ENCODE measurements at regions not wholly inside any gene's neighbourhood (a gene's known extent, or its start where the extent isn't known, plus 50 kb on each side); places are given as distances from the start of the nearest gene placed in this dataset.

DNA sequence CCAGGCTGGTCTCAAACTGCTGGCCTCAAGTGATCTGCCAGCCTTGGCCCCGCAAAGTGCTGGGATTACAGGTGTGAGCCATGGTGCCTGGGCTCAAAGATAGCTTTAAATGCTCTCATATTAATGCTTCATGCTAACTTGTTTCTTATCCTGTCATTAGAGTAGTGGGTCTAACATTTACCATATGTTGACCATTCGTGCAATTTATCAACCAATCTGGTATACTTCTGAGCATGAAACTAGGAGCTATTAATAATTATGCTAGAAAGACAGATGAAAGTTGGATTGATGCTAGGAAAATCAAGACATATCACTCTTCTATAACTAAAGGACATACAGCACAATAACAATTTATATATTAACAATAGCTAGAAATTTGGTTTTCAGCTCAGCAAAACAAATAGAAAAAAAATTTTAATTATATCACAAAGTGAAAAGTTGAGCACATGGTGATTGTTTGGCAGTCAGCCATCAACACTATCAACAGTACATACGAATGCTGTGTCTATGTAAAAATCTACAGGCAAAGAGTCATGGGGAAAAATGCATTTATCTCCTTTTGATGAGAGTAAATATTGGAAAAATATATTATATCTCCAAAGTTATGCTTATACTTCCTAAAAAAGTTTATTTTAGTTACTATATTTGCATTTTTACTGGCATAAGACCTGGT is 112.1 kb upstream of the ABCB5 start:
- Histone ChIP-seq H3K27me3 (ENCODE audit: insufficient read depth, low read length) (no peaks in the 10 kb centered on the region), H2BK120ac (ENCODE audit: insufficient read depth, low read length, poor library complexity) (no peak overlapping the region), H3K36me3 (ENCODE audit: control insufficient read depth in 1 of 2, insufficient read depth in 2 of 2, low read length in 2 of 2) (no peaks in the 10 kb centered on the region), H3K9me3 (ENCODE audit: insufficient read depth, low read depth, low read length) (no peaks in the 10 kb centered on the region), H4K12ac (ENCODE audit: low read depth, low read length) (no peak overlapping the region), H3K79me1 (ENCODE audit: low read length) (no peaks in the 10 kb centered on the region), H3K4ac (ENCODE audit: low read depth, low read length) (no peak overlapping the region), H4K8ac (ENCODE audit: low read depth, low read length) (no peak overlapping the region), H4K91ac (ENCODE audit: low read depth, low read length) (no peak overlapping the region), H2BK12ac (ENCODE audit: low read length) (no peak overlapping the region), H3K9ac (ENCODE audit: low read length) (no peak overlapping the region), H3K14ac (ENCODE audit: low read length) (no peak overlapping the region), H3K4me3 (ENCODE audit: low read depth, low read length) (no peak overlapping the region), H3K27ac (ENCODE audit: low read depth, low read length) (no peak overlapping the region), H2AFZ (ENCODE audit: insufficient read depth, low read length, poor library complexity) (no peak overlapping the region), H3K4me2 (ENCODE audit: low read length) (no peak overlapping the region), H3K4me1 (ENCODE audit: control insufficient read depth in 1 of 2, insufficient read depth in 2 of 2, low read length in 2 of 2) (no peaks in the 10 kb centered on the region), H3K18ac (ENCODE audit: low read length) (no peak overlapping the region), H3K23ac (ENCODE audit: low read length) (no peak overlapping the region), H3K79me2 (ENCODE audit: control insufficient read depth, insufficient read depth, low read length, poor library complexity) (no peaks in the 10 kb centered on the region), H2BK5ac (ENCODE audit: low read depth, low read length, poor library complexity) (no peak overlapping the region), H2AK5ac (ENCODE audit: low read length) (no peak overlapping the region)
- no peak for DNase-seq
- WGBS (ENCODE audit: extremely low coverage, insufficient coverage, insufficient read length), result no CpG with 5 or more reads among the region's 3 CpGs

DNA sequence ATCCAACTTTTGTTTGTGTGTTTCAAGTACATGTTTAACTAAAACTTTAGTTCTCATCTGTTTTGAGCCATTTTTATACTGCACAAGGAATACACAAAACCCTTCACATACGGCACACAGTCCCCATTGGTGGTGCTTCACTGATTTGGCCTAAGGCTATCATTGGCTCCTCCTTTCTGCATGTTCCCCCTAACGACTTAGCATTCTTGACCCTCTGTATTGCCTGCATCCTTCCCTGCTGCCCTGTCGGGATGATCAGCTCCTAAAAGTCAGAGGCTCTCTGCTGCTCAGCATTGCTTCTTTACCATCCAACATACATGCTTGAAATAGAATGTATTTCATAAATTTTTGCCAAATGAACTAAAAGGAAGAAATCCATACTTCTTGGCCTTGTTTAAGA is 111.4 kb upstream of the ABCB5 start:
- Histone ChIP-seq H3K27ac (ENCODE audit: low read depth, low read length) (no peak overlapping the region), H3K14ac (ENCODE audit: low read length) (no peak overlapping the region), H3K36me3 (ENCODE audit: control insufficient read depth in 1 of 2, insufficient read depth in 2 of 2, low read length in 2 of 2) (no peaks in the 10 kb centered on the region), H3K4me3 (ENCODE audit: low read depth, low read length) (no peak overlapping the region), H3K79me1 (ENCODE audit: low read length) (no peaks in the 10 kb centered on the region), H4K91ac (ENCODE audit: low read depth, low read length) (no peak overlapping the region), H3K79me2 (ENCODE audit: control insufficient read depth, insufficient read depth, low read length, poor library complexity) (no peaks in the 10 kb centered on the region), H3K23ac (ENCODE audit: low read length) (no peak overlapping the region), H3K9ac (ENCODE audit: low read length) (no peak overlapping the region), H3K27me3 (ENCODE audit: insufficient read depth, low read length) (no peaks in the 10 kb centered on the region), H3K18ac (ENCODE audit: low read length) (no peak overlapping the region), H2BK120ac (ENCODE audit: insufficient read depth, low read length, poor library complexity) (no peak overlapping the region), H3K4me1 (ENCODE audit: control insufficient read depth in 1 of 2, insufficient read depth in 2 of 2, low read length in 2 of 2) (no peaks in the 10 kb centered on the region), H3K4ac (ENCODE audit: low read depth, low read length) (no peak overlapping the region), H2AK5ac (ENCODE audit: low read length) (no peak overlapping the region), H2BK12ac (ENCODE audit: low read length) (no peak overlapping the region), H2AFZ (ENCODE audit: insufficient read depth, low read length, poor library complexity) (no peak overlapping the region), H4K12ac (ENCODE audit: low read depth, low read length) (no peak overlapping the region), H4K8ac (ENCODE audit: low read depth, low read length) (no peak overlapping the region), H2BK5ac (ENCODE audit: low read depth, low read length, poor library complexity) (no peak overlapping the region), H3K9me3 (ENCODE audit: insufficient read depth, low read depth, low read length) (no peaks in the 10 kb centered on the region), H3K4me2 (ENCODE audit: low read length) (no peak overlapping the region)
- DNase-seq, result no peak
- no CpG with 5 or more reads among the region's 3 CpGs for WGBS (ENCODE audit: extremely low coverage, insufficient coverage, insufficient read length)

DNA sequence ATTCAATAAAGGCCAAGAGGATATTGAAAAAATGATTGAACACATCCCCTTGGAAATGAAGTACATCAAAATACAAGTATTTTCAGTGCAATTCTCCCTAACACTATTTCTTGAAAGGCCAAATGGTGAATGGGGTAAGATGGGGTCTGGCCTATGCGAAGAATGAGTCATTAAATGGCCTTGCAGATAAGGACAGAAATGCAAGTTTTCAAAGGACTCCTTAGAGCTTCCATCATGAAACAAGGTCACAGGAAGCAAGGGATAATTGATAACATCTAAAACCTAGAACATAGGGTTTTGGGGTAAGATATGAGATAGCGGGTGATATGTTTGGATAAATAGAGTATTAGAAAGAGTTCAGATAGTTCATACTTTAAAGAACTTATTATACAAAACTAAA is 109.3 kb upstream of the ABCB5 start:
- H3K4ac ChIP-seq (ENCODE audit: low read depth, low read length), result no peak overlapping the region
- DNase-seq, result no peak
- H3K79me1 ChIP-seq (ENCODE audit: low read length), result no peaks in the 10 kb centered on the region
- WGBS (ENCODE audit: extremely low coverage, insufficient coverage, insufficient read length), result 100% methylated on average over 1 of the region's 2 CpGs
- no peaks in the 10 kb centered on the region for H3K9me3 ChIP-seq (ENCODE audit: insufficient read depth, low read depth, low read length)
- H3K4me1 ChIP-seq (ENCODE audit: control insufficient read depth in 1 of 2, insufficient read depth in 2 of 2, low read length in 2 of 2), result no peaks in the 10 kb centered on the region
- no peak overlapping the region for H2AFZ ChIP-seq (ENCODE audit: insufficient read depth, low read length, poor library complexity)
- no peak overlapping the region for H3K23ac ChIP-seq (ENCODE audit: low read length)
- no peaks in the 10 kb centered on the region for H3K79me2 ChIP-seq (ENCODE audit: control insufficient read depth, insufficient read depth, low read length, poor library complexity)
- H3K18ac ChIP-seq (ENCODE audit: low read length), result no peak overlapping the region
- H3K36me3 ChIP-seq (ENCODE audit: control insufficient read depth in 1 of 2, insufficient read depth in 2 of 2, low read length in 2 of 2), result no peaks in the 10 kb centered on the region
- no peak overlapping the region for H4K8ac ChIP-seq (ENCODE audit: low read depth, low read length)
- no peak overlapping the region for H2BK120ac ChIP-seq (ENCODE audit: insufficient read depth, low read length, poor library complexity)
- no peak overlapping the region for H3K27ac ChIP-seq (ENCODE audit: low read depth, low read length)
- no peak overlapping the region for H4K91ac ChIP-seq (ENCODE audit: low read depth, low read length)
- no peak overlapping the region for H4K12ac ChIP-seq (ENCODE audit: low read depth, low read length)
- H3K27me3 ChIP-seq (ENCODE audit: insufficient read depth, low read length), result no peaks in the 10 kb centered on the region
- no peak overlapping the region for H3K4me2 ChIP-seq (ENCODE audit: low read length)
- H3K9ac ChIP-seq (ENCODE audit: low read length), result no peak overlapping the region
- no peak overlapping the region for H3K4me3 ChIP-seq (ENCODE audit: low read depth, low read length)
- no peak overlapping the region for H2BK12ac ChIP-seq (ENCODE audit: low read length)
- H3K14ac ChIP-seq (ENCODE audit: low read length), result no peak overlapping the region
- no peak overlapping the region for H2BK5ac ChIP-seq (ENCODE audit: low read depth, low read length, poor library complexity)
- H2AK5ac ChIP-seq (ENCODE audit: low read length), result no peak overlapping the region

DNA sequence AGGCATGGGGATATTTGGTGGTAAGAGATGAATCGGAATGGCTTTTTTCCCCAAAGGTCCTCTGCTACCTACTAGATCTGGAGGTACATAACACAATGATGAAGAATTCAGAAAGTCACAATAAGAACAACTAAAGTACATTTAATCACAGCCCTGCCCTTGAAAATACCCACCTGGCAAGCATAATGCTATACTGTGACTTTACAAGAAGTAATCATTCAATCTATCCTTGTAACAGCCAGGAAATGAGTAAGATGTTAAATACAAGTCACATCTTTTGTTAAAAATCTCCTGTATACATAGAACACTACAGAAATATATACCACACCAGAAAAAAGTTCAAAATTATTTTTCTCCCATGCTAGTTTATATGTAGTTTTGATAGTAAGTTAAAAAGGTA is 108.3 kb upstream of the ABCB5 start:
- Histone ChIP-seq H3K4me1 (ENCODE audit: control insufficient read depth in 1 of 2, insufficient read depth in 2 of 2, low read length in 2 of 2) (no peaks in the 10 kb centered on the region), H4K8ac (ENCODE audit: low read depth, low read length) (no peak overlapping the region), H3K4me3 (ENCODE audit: low read depth, low read length) (no peak overlapping the region), H3K4me2 (ENCODE audit: low read length) (no peak overlapping the region), H3K23ac (ENCODE audit: low read length) (no peak overlapping the region), H3K79me1 (ENCODE audit: low read length) (no peaks in the 10 kb centered on the region), H3K27ac (ENCODE audit: low read depth, low read length) (no peak overlapping the region), H4K12ac (ENCODE audit: low read depth, low read length) (no peak overlapping the region), H3K14ac (ENCODE audit: low read length) (no peak overlapping the region), H2BK120ac (ENCODE audit: insufficient read depth, low read length, poor library complexity) (no peak overlapping the region), H2BK5ac (ENCODE audit: low read depth, low read length, poor library complexity) (no peak overlapping the region), H3K9me3 (ENCODE audit: insufficient read depth, low read depth, low read length) (no peaks in the 10 kb centered on the region), H2BK12ac (ENCODE audit: low read length) (no peak overlapping the region), H3K27me3 (ENCODE audit: insufficient read depth, low read length) (no peaks in the 10 kb centered on the region), H2AFZ (ENCODE audit: insufficient read depth, low read length, poor library complexity) (no peak overlapping the region), H3K36me3 (ENCODE audit: control insufficient read depth in 1 of 2, insufficient read depth in 2 of 2, low read length in 2 of 2) (no peaks in the 10 kb centered on the region), H3K18ac (ENCODE audit: low read length) (no peak overlapping the region), H4K91ac (ENCODE audit: low read depth, low read length) (no peak overlapping the region), H3K9ac (ENCODE audit: low read length) (no peak overlapping the region), H3K79me2 (ENCODE audit: control insufficient read depth, insufficient read depth, low read length, poor library complexity) (no peaks in the 10 kb centered on the region), H2AK5ac (ENCODE audit: low read length) (no peak overlapping the region), H3K4ac (ENCODE audit: low read depth, low read length) (no peak overlapping the region)
- no peak for DNase-seq
- WGBS (ENCODE audit: extremely low coverage, insufficient coverage, insufficient read length), result no CpG with 5 or more reads among the region's 1 CpG
